ENCODE measurements at regions not wholly inside any gene's neighbourhood (a gene's known extent, or its start where the extent isn't known, plus 50 kb on each side); places are given as distances from the start of the nearest gene placed in this dataset.

- TF ChIP-seq CTCF (conservative IDR thresholded peaks at IDR 0.05) = no peak
- Histone ChIP-seq H3K4me2 (ENCODE audit: insufficient read depth, insufficient read length, low read length) (no peak overlapping the region), H2AK5ac (ENCODE audit: insufficient read length, low read length) (no peak overlapping the region), H2BK12ac (ENCODE audit: insufficient read length, low read depth, low read length) (no peak overlapping the region), H2BK20ac (ENCODE audit: low read depth, low read length, poor library complexity, severe bottlenecking) (no peak overlapping the region), H3T11ph (ENCODE audit: low read length) (no peak overlapping the region), H4K91ac (ENCODE audit: insufficient read length, low read depth, low read length) (no peak overlapping the region), H3K27me3 (ENCODE audit: insufficient read depth, low read length) (no peaks in the 10 kb centered on the region), H2BK120ac (ENCODE audit: low read depth, low read length, poor library complexity, severe bottlenecking) (no peak overlapping the region), H3K56ac (ENCODE audit: insufficient read length, low read depth, low read length) (no peak overlapping the region), H3K4me1 (ENCODE audit: insufficient read depth, low read length) (no peaks in the 10 kb centered on the region), H3K79me1 (ENCODE audit: insufficient read depth, low read depth, low read length, poor library complexity, severe bottlenecking) (no peaks in the 10 kb centered on the region), H3K27ac (ENCODE audit: insufficient read length, low read depth, low read length) (no peak overlapping the region), H2AFZ (ENCODE audit: low read length) (no peak overlapping the region), H3K23me2 (ENCODE audit: insufficient read length, low read depth, low read length, poor library complexity, severe bottlenecking) (no peaks in the 10 kb centered on the region), H3K14ac (ENCODE audit: insufficient read depth, low read length) (no peak overlapping the region), H3K23ac (ENCODE audit: insufficient read length, low read depth, low read length) (no peak overlapping the region), H2BK5ac (ENCODE audit: insufficient read length, low read length) (no peak overlapping the region), H3K18ac (ENCODE audit: insufficient read length, low read depth, low read length) (no peak overlapping the region), H4K5ac (ENCODE audit: insufficient read length, low read depth, low read length) (no peak overlapping the region), H3K9ac (ENCODE audit: extremely low read depth, insufficient read length, low read length) (no peak overlapping the region), H4K20me1 (ENCODE audit: control insufficient read depth, insufficient read depth, insufficient read length) (no peaks in the 10 kb centered on the region), H2BK15ac (ENCODE audit: low read depth, low read length) (no peak overlapping the region), H3K79me2 (ENCODE audit: insufficient read depth, low read length) (no peaks in the 10 kb centered on the region), H3K4ac (ENCODE audit: low read depth, low read length) (no peak overlapping the region), H4K8ac (replicated peaks; ENCODE audit: insufficient read length, low read depth, low read length) (no peak overlapping the region), H3K9me3 (ENCODE audit: control insufficient read depth, low read depth, low read length) (no peaks in the 10 kb centered on the region)
- no CpG with 5 or more reads among the region's 4 CpGs for WGBS (ENCODE audit: extremely low coverage, insufficient read length, low lambda C conversion rate)
- no peak overlapping the region for H3K4me3 Mint-ChIP-seq
- no peak for DNase-seq
- no peaks in the 10 kb centered on the region for H3K4me1 Mint-ChIP-seq
- no peaks in the 10 kb centered on the region for H3K9me3 Mint-ChIP-seq
- no peak overlapping the region for H3K27ac Mint-ChIP-seq
- H3K36me3 Mint-ChIP-seq (ENCODE audit: insufficient read depth in 1 of 3, low read depth in 3 of 3) = no peaks in the 10 kb centered on the region
- H3K27me3 Mint-ChIP-seq (ENCODE audit: low read depth) = no peaks in the 10 kb centered on the region; the same call in 1 of the 2 replicates
Measured at GRCh38 chr13:66117563-66117962, 1112.6 kb downstream of the PCDH9 start.
